ENCODE measurements at regions not wholly inside any gene's neighbourhood (a gene's known extent, or its start where the extent isn't known, plus 50 kb on each side); places are given as distances from the start of the nearest gene placed in this dataset.
"Not testable (repeated sequence)": the region's sequence is repeated elsewhere in the genome, so short reads cannot be mapped to it uniquely, and the experiment has no call there.

- Histone ChIP-seq H3K27ac (ENCODE audit: low read depth in 2 of 2, low read length in 1 of 2) (no peak overlapping the region), H3K4me3 (ENCODE audit: low read depth in 1 of 2, low read length in 2 of 2) (no peak overlapping the region), H3K4me1 (ENCODE audit: control insufficient read depth in 2 of 2, insufficient read depth in 2 of 2, low read length in 1 of 2) (no peaks in the 10 kb centered on the region), H3K9me3 (ENCODE audit: control insufficient read depth in 2 of 2, insufficient read depth in 1 of 2, low read depth in 1 of 2, low read length in 1 of 2) (peaks cover 2 to 7% of the 10 kb centered on the region in 2 donors), H3K36me3 (ENCODE audit: control insufficient read depth in 2 of 2, insufficient read depth in 2 of 2, low read length in 1 of 2) (no peaks in the 10 kb centered on the region), H3K27me3 (ENCODE audit: control insufficient read depth in 1 of 2, insufficient read depth in 2 of 2, low read length in 2 of 2) (no peaks in the 10 kb centered on the region)
- WGBS, 2 donors = 55 to 63% methylated on average over 1 of the region's 1 CpG
Measured at GRCh38 chr6:94902974-94903628, 674.2 kb upstream of the MANEA start.

DNA sequence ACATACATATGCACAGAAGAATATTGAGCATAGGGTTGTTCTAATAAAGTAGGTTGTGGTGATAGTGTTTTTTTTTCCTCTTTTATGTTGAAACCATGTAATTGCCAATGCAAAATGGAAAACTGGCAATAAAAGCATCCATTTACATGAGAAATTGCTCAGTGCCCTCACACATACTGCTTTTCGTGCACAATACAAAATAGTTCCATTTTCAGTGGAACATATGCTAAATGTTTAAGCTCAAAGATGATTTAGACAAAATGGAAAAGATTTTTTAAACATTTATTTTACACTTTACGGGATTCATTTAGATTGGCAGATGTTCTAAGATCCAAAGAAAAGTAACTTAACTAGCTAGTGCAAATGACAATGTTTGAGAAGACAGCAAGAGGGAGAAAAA is 678.1 kb upstream of the MANEA start:
- Histone ChIP-seq H3K9me3 (ENCODE audit: control insufficient read depth in 2 of 2, insufficient read depth in 1 of 2, low read depth in 1 of 2, low read length in 1 of 2) (peaks cover 2 to 7% of the 10 kb centered on the region in 2 donors), H3K4me1 (ENCODE audit: control insufficient read depth in 2 of 2, insufficient read depth in 2 of 2, low read length in 1 of 2) (no peaks in the 10 kb centered on the region), H3K27me3 (ENCODE audit: control insufficient read depth in 1 of 2, insufficient read depth in 2 of 2, low read length in 2 of 2) (no peaks in the 10 kb centered on the region), H3K4me3 (ENCODE audit: low read depth in 1 of 2, low read length in 2 of 2) (no peak overlapping the region), H3K36me3 (ENCODE audit: control insufficient read depth in 2 of 2, insufficient read depth in 2 of 2, low read length in 1 of 2) (no peaks in the 10 kb centered on the region), H3K27ac (ENCODE audit: low read depth in 2 of 2, low read length in 1 of 2) (no peak overlapping the region)
- WGBS, 2 donors = 53 to 54% methylated on average over 2 of the region's 2 CpGs

GRCh38 chr6:94894300-94894699 is 683.0 kb upstream of the MANEA start:
- 44 to 61% methylated on average over 3 of the region's 3 CpGs for WGBS, 2 donors
- Histone ChIP-seq H3K9me3 (ENCODE audit: control insufficient read depth in 2 of 2, insufficient read depth in 1 of 2, low read depth in 1 of 2, low read length in 1 of 2) (no peaks in the 10 kb centered on the region), H3K4me1 (ENCODE audit: control insufficient read depth in 2 of 2, insufficient read depth in 2 of 2, low read length in 1 of 2) (no peaks in the 10 kb centered on the region), H3K27me3 (ENCODE audit: control insufficient read depth in 1 of 2, insufficient read depth in 2 of 2, low read length in 2 of 2) (no peaks in the 10 kb centered on the region), H3K27ac (ENCODE audit: low read depth in 2 of 2, low read length in 1 of 2) (no peak overlapping the region), H3K4me3 (ENCODE audit: low read depth in 1 of 2, low read length in 2 of 2) (no peak overlapping the region), H3K36me3 (ENCODE audit: control insufficient read depth in 2 of 2, insufficient read depth in 2 of 2, low read length in 1 of 2) (no peaks in the 10 kb centered on the region)

GRCh38 chr6:94893327-94893726 is 684.0 kb upstream of the MANEA start:
- H3K4me1 ChIP-seq (ENCODE audit: control insufficient read depth in 2 of 2, insufficient read depth in 2 of 2, low read length in 1 of 2) = no peaks in the 10 kb centered on the region
- H3K4me3 ChIP-seq (ENCODE audit: low read depth in 1 of 2, low read length in 2 of 2) = no peak overlapping the region
- H3K27ac ChIP-seq (ENCODE audit: low read depth in 2 of 2, low read length in 1 of 2) = no peak overlapping the region
- H3K9me3 ChIP-seq (ENCODE audit: control insufficient read depth in 2 of 2, insufficient read depth in 1 of 2, low read depth in 1 of 2, low read length in 1 of 2) = no peaks in the 10 kb centered on the region
- H3K27me3 ChIP-seq (ENCODE audit: control insufficient read depth in 1 of 2, insufficient read depth in 2 of 2, low read length in 2 of 2) = no peaks in the 10 kb centered on the region
- no peaks in the 10 kb centered on the region for H3K36me3 ChIP-seq (ENCODE audit: control insufficient read depth in 2 of 2, insufficient read depth in 2 of 2, low read length in 1 of 2)
- 76 to 78% methylated on average over 2 of the region's 2 CpGs for WGBS, 2 donors

- H3K27ac ChIP-seq (ENCODE audit: low read depth in 2 of 2, low read length in 1 of 2); H3K4me1 ChIP-seq (ENCODE audit: control insufficient read depth in 2 of 2, insufficient read depth in 2 of 2, low read length in 1 of 2); H3K36me3 ChIP-seq (ENCODE audit: control insufficient read depth in 2 of 2, insufficient read depth in 2 of 2, low read length in 1 of 2); H3K9me3 ChIP-seq (ENCODE audit: control insufficient read depth in 2 of 2, insufficient read depth in 1 of 2, low read depth in 1 of 2, low read length in 1 of 2); H3K27me3 ChIP-seq (ENCODE audit: control insufficient read depth in 1 of 2, insufficient read depth in 2 of 2, low read length in 2 of 2); H3K4me3 ChIP-seq (ENCODE audit: low read depth in 1 of 2, low read length in 2 of 2): not testable (repeated sequence)
- 64 to 65% methylated on average over 5 of the region's 5 CpGs for WGBS, 2 donors
Measured at GRCh38 chr6:94873819-94874218, 703.5 kb upstream of the MANEA start.

GRCh38 chr6:94862112-94862511 is 715.2 kb upstream of the MANEA start:
- H3K27me3 ChIP-seq (ENCODE audit: control insufficient read depth in 1 of 2, insufficient read depth in 2 of 2, low read length in 2 of 2) = no peaks in the 10 kb centered on the region

GRCh38 chr6:94859924-94860323 is 717.4 kb upstream of the MANEA start:
- Histone ChIP-seq H3K36me3 (ENCODE audit: control insufficient read depth in 2 of 2, insufficient read depth in 2 of 2, low read length in 1 of 2) (no peaks in the 10 kb centered on the region), H3K9me3 (ENCODE audit: control insufficient read depth in 2 of 2, insufficient read depth in 1 of 2, low read depth in 1 of 2, low read length in 1 of 2) (peaks cover 0 to 2% of the 10 kb centered on the region in 2 donors), H3K4me1 (ENCODE audit: control insufficient read depth in 2 of 2, insufficient read depth in 2 of 2, low read length in 1 of 2) (no peaks in the 10 kb centered on the region), H3K27ac (ENCODE audit: low read depth in 2 of 2, low read length in 1 of 2) (no peak overlapping the region), H3K27me3 (ENCODE audit: control insufficient read depth in 1 of 2, insufficient read depth in 2 of 2, low read length in 2 of 2) (no peaks in the 10 kb centered on the region), H3K4me3 (ENCODE audit: low read depth in 1 of 2, low read length in 2 of 2) (no peak overlapping the region)
- WGBS, 2 donors = 73 to 80% methylated on average over 4 of the region's 4 CpGs

More at GRCh38 chr6:94862112-94862511, 715.2 kb upstream of the MANEA start:
- Histone ChIP-seq H3K27ac (ENCODE audit: low read depth in 2 of 2, low read length in 1 of 2) (no peak overlapping the region), H3K9me3 (ENCODE audit: control insufficient read depth in 2 of 2, insufficient read depth in 1 of 2, low read depth in 1 of 2, low read length in 1 of 2) (peaks cover 0 to 2% of the 10 kb centered on the region in 2 donors), H3K36me3 (ENCODE audit: control insufficient read depth in 2 of 2, insufficient read depth in 2 of 2, low read length in 1 of 2) (no peaks in the 10 kb centered on the region), H3K4me1 (ENCODE audit: control insufficient read depth in 2 of 2, insufficient read depth in 2 of 2, low read length in 1 of 2) (no peaks in the 10 kb centered on the region), H3K4me3 (ENCODE audit: low read depth in 1 of 2, low read length in 2 of 2) (no peak overlapping the region)
- 36 to 41% methylated on average over 1 of the region's 1 CpG for WGBS, 2 donors

GRCh38 chr6:94856999-94857398 is 720.3 kb upstream of the MANEA start:
- H3K9me3 ChIP-seq (ENCODE audit: control insufficient read depth in 2 of 2, insufficient read depth in 1 of 2, low read depth in 1 of 2, low read length in 1 of 2); H3K4me1 ChIP-seq (ENCODE audit: control insufficient read depth in 2 of 2, insufficient read depth in 2 of 2, low read length in 1 of 2); H3K4me3 ChIP-seq (ENCODE audit: low read depth in 1 of 2, low read length in 2 of 2); H3K27me3 ChIP-seq (ENCODE audit: control insufficient read depth in 1 of 2, insufficient read depth in 2 of 2, low read length in 2 of 2); H3K27ac ChIP-seq (ENCODE audit: low read depth in 2 of 2, low read length in 1 of 2); H3K36me3 ChIP-seq (ENCODE audit: control insufficient read depth in 2 of 2, insufficient read depth in 2 of 2, low read length in 1 of 2): not testable (repeated sequence)
- WGBS, 2 donors = 89 to 90% methylated on average over 3 of the region's 3 CpGs

DNA sequence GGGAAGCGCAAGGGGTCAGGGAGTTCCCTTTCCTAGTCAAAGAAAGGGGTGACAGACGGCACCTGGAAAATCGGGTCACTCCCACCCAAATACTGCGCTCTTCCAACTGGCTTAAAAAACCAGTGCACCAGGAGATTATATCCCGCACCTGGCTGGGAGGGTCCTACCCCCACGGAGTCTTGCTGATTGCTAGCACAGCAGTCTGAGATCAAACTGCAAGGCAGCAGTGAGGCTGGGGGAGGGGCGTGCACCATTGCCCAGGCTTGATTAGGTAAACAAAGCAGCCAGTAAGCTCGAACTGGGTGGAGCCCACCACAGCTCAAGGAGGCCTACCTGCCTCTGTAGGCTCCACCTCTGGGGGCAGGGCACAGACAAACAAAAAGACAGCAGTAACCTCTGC is 726.0 kb upstream of the MANEA start:
- WGBS, 2 donors = 79 to 81% methylated on average over 7 of the region's 8 CpGs
- H3K9me3 ChIP-seq (ENCODE audit: control insufficient read depth in 2 of 2, insufficient read depth in 1 of 2, low read depth in 1 of 2, low read length in 1 of 2); H3K36me3 ChIP-seq (ENCODE audit: control insufficient read depth in 2 of 2, insufficient read depth in 2 of 2, low read length in 1 of 2); H3K27me3 ChIP-seq (ENCODE audit: control insufficient read depth in 1 of 2, insufficient read depth in 2 of 2, low read length in 2 of 2); H3K4me1 ChIP-seq (ENCODE audit: control insufficient read depth in 2 of 2, insufficient read depth in 2 of 2, low read length in 1 of 2); H3K27ac ChIP-seq (ENCODE audit: low read depth in 2 of 2, low read length in 1 of 2); H3K4me3 ChIP-seq (ENCODE audit: low read depth in 1 of 2, low read length in 2 of 2): not testable (repeated sequence)

- Histone ChIP-seq H3K36me3 (ENCODE audit: control insufficient read depth in 2 of 2, insufficient read depth in 2 of 2, low read length in 1 of 2) (no peaks in the 10 kb centered on the region), H3K27ac (ENCODE audit: low read depth in 2 of 2, low read length in 1 of 2) (no peak overlapping the region), H3K4me1 (ENCODE audit: control insufficient read depth in 2 of 2, insufficient read depth in 2 of 2, low read length in 1 of 2) (no peaks in the 10 kb centered on the region), H3K4me3 (ENCODE audit: low read depth in 1 of 2, low read length in 2 of 2) (no peak overlapping the region), H3K9me3 (ENCODE audit: control insufficient read depth in 2 of 2, insufficient read depth in 1 of 2, low read depth in 1 of 2, low read length in 1 of 2) (no peaks in the 10 kb centered on the region), H3K27me3 (ENCODE audit: control insufficient read depth in 1 of 2, insufficient read depth in 2 of 2, low read length in 2 of 2) (no peaks in the 10 kb centered on the region)
- WGBS, 2 donors = 59 to 65% methylated on average over 1 of the region's 1 CpG
Measured at GRCh38 chr6:94845742-94846141, 731.6 kb upstream of the MANEA start.

Measured in esophagus (tissue), 2 donors.